ENCODE measurements at regions not wholly inside any gene's neighbourhood (a gene's known extent, or its start where the extent isn't known, plus 50 kb on each side); places are given as distances from the start of the nearest gene placed in this dataset.

DNA sequence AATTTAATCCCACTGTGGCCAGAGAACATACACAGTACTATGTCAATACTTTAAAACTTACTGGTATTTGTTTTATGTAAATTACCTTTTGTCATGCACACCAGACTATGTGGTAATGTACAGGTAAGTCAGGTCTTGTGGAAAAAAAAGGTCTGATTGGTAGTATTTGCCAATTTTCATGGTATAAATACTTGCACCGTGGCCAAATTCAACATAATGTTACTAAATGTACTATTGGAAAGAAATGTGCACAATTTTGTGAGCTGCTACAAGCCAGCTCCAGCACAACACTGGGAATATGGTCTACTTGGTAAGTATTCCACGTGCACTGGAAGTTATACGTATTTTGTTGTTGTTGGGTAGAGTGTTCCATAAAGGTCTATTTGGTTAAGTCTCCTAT lies 392.5 kb downstream of the RPS24 start:
- TF ChIP-seq, protein P1, sequence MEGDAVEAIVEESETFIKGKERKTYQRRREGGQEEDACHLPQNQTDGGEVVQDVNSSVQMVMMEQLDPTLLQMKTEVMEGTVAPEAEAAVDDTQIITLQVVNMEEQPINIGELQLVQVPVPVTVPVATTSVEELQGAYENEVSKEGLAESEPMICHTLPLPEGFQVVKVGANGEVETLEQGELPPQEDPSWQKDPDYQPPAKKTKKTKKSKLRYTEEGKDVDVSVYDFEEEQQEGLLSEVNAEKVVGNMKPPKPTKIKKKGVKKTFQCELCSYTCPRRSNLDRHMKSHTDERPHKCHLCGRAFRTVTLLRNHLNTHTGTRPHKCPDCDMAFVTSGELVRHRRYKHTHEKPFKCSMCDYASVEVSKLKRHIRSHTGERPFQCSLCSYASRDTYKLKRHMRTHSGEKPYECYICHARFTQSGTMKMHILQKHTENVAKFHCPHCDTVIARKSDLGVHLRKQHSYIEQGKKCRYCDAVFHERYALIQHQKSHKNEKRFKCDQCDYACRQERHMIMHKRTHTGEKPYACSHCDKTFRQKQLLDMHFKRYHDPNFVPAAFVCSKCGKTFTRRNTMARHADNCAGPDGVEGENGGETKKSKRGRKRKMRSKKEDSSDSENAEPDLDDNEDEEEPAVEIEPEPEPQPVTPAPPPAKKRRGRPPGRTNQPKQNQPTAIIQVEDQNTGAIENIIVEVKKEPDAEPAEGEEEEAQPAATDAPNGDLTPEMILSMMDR (IDR thresholded peaks at IDR 0.05 in 4 of 5, conservative IDR thresholded peaks at IDR 0.05 in 1 of 5) = no peak
- no peak for TF ChIP-seq POLR2A (IDR thresholded peaks at IDR 0.05)

Measured in gastrocnemius medialis (tissue), 4 donors.